Endothelial cell of umbilical vein (primary cell): ENCODE measurements at regions not wholly inside any gene's neighbourhood (a gene's known extent, or its start where the extent isn't known, plus 50 kb on each side); places are given as distances from the start of the nearest gene placed in this dataset.

Experiments
- BruUV-seq: library from RNA; stranded (reverse); fragments of 400-500 nt; replicated peaks from 2 replicates; lab custom pipeline; 2021; lab: Mats Ljungman, UMichigan
- CTCF ChIA-PET: fragments of 300-600, 350-600 bp; sonication (Branson Sonifier 250); formaldehyde crosslinking; loops from one replicate; lab custom pipeline; 2021; ENCODE audit warnings: antibody characterized with exemption, inconsistent platforms; lab: Charles Lee
- POLR2A ChIA-PET: fragments of 300-600, 350-600 bp; sonication (Branson Sonifier 250); formaldehyde crosslinking; loops from one replicate; lab custom pipeline; 2021; ENCODE audit warnings: antibody characterized with exemption, inconsistent platforms; lab: Charles Lee
- DNase-seq: peaks from one replicate; pipeline ENCODE4 v3.0.0-alpha.2; 2011; ENCODE audit warnings: low read depth, low spot score
- FAIRE-seq: peaks from 2 replicates; lab custom pipeline; 2011; peaks lifted over from hg19 to GRCh38; lab: Jason Lieb, UNC
- H2AFZ ChIP-seq: 2 replicates; pipeline ENCODE4 v1.6.0; 2012; ENCODE audit warnings: low read depth, low read length, control low read depth, inconsistent platforms
- H3K27ac ChIP-seq: 2 replicates; pipeline ENCODE4 v1.5.1; 2011; ENCODE audit warnings: low read depth, mild to moderate bottlenecking, control low read depth, low read length, moderate library complexity; ENCODE audit not compliant: insufficient read depth
- H3K27me3 ChIP-seq, 2 experiments: 2 replicates each; pipeline versions ENCODE4 v1.6.0 to v1.6.1; 2011; ENCODE audit warnings: low read length in 2 of 2, mixed read lengths in 1 of 2; ENCODE audit not compliant: control insufficient read depth in 2 of 2, insufficient read depth in 2 of 2
- H3K36me3 ChIP-seq, 2 experiments: 2 replicates in 1 of 2; 3 replicates in 1 of 2; pipeline ENCODE4 v1.5.1; 2011; ENCODE audit warnings: low read length in 2 of 2, mild to moderate bottlenecking in 1 of 2, moderate library complexity in 1 of 2; ENCODE audit not compliant: control insufficient read depth in 2 of 2, insufficient read depth in 2 of 2; ENCODE audit errors: extremely low read depth in 1 of 2
- H3K4me1 ChIP-seq: 3 replicates; pipeline ENCODE4 v1.5.1; 2011; ENCODE audit warnings: mild to moderate bottlenecking, low read length; ENCODE audit not compliant: control insufficient read depth, insufficient read depth; ENCODE audit errors: extremely low read depth
- H3K4me2 ChIP-seq: 2 replicates; pipeline ENCODE4 v1.6.1; 2011; ENCODE audit warnings: low read length, control low read depth, mixed read lengths; ENCODE audit not compliant: insufficient read depth
- H3K4me3 ChIP-seq, 3 experiments: fragments of 200-600 bp in 1 of 3; sonication (generic), shearing (Covaris generic) in 1 of 3; replicated peaks in 1 of 3; 2 replicates each; pipeline ENCODE4 v1.5.1; 2011 to 2016; ENCODE audit warnings: control low read depth in 3 of 3, low read length in 3 of 3, mild to moderate bottlenecking in 2 of 3, inconsistent platforms in 1 of 3, low read depth in 1 of 3, moderate library complexity in 1 of 3; ENCODE audit not compliant: insufficient read depth in 1 of 3
- H3K79me2 ChIP-seq: 2 replicates; pipeline ENCODE4 v1.6.0; 2012; ENCODE audit warnings: low read length, inconsistent platforms; ENCODE audit not compliant: control insufficient read depth, insufficient read depth
- H3K9ac ChIP-seq: replicated peaks from 2 replicates; pipeline ENCODE3; 2011; ENCODE audit warnings: low read length, control low read depth; ENCODE audit not compliant: insufficient read depth; ENCODE audit errors: extremely low read depth
- H3K9me1 ChIP-seq: replicated peaks from 3 replicates; pipeline ENCODE4 v1.6.0; 2011; ENCODE audit warnings: mild to moderate bottlenecking, low read length; ENCODE audit not compliant: control insufficient read depth, insufficient read depth; ENCODE audit errors: extremely low read depth
- H3K9me3 ChIP-seq: replicated peaks from 2 replicates; pipeline ENCODE4 v1.5.1; 2012; ENCODE audit warnings: low read length, inconsistent platforms; ENCODE audit not compliant: control insufficient read depth, insufficient read depth
- H4K20me1 ChIP-seq: replicated peaks from 2 replicates; pipeline ENCODE3; 2011; ENCODE audit warnings: mild to moderate bottlenecking, low read length; ENCODE audit not compliant: control insufficient read depth, insufficient read depth; ENCODE audit errors: extremely low read depth
- CTCF ChIP-seq, 2 donors: IDR thresholded peaks; 1 replicate in 1 of 2; 2 replicates in 1 of 2; pipeline ENCODE4 v1.5.1; 2011; ENCODE audit warnings: low read length in 2 of 2, mild to moderate bottlenecking in 2 of 2, moderate library complexity in 2 of 2, control low read depth in 1 of 2, inconsistent platforms in 1 of 2, low read depth in 1 of 2; ENCODE audit not compliant: insufficient read depth in 1 of 2; ENCODE audit errors: extremely low read depth in 1 of 2
- EZH2 ChIP-seq: IDR thresholded peaks from 2 replicates; pipeline ENCODE4 v1.6.1; 2012; ENCODE audit warnings: borderline replicate concordance, low read depth, mild to moderate bottlenecking, moderate library complexity, low read length, inconsistent platforms; ENCODE audit not compliant: severe bottlenecking
- FOS ChIP-seq: IDR thresholded peaks from 2 replicates; pipeline ENCODE4 v1.6.1; 2011; ENCODE audit warnings: mild to moderate bottlenecking, low read length, moderate library complexity, borderline replicate concordance; ENCODE audit not compliant: insufficient read depth
- GATA2 ChIP-seq: IDR thresholded peaks from 2 replicates; pipeline ENCODE4 v1.7.0; 2011; ENCODE audit warnings: low read depth, mild to moderate bottlenecking, moderate library complexity, mixed read lengths, low read length; ENCODE audit not compliant: insufficient read length, insufficient read depth
- JUN ChIP-seq: IDR thresholded peaks from 2 replicates; pipeline ENCODE4 v1.6.1; 2011; ENCODE audit warnings: borderline replicate concordance, low read depth; ENCODE audit not compliant: insufficient read length, insufficient read depth
- MAX ChIP-seq: IDR thresholded peaks from 2 replicates; pipeline ENCODE4 v1.6.1; 2011; ENCODE audit not compliant: insufficient read depth, insufficient read length
- MYC ChIP-seq: IDR thresholded peaks from one replicate; pipeline ENCODE4 v1.6.1; 2011; ENCODE audit warnings: mild to moderate bottlenecking, low read depth, low read length
- POLR2A ChIP-seq: IDR thresholded peaks from 2 replicates; pipeline ENCODE4 v1.6.1; 2012; ENCODE audit warnings: low read depth, mild to moderate bottlenecking, control low read depth, low read length
- POLR2AphosphoS5 ChIP-seq: IDR thresholded peaks from 2 replicates; pipeline ENCODE4 v1.6.1; 2012; ENCODE audit warnings: low read depth, mild to moderate bottlenecking, control low read depth, low read length, moderate library complexity; ENCODE audit not compliant: insufficient read depth
- dilution Hi-C: fragments of 300-500 bp; cut with MboI; formaldehyde crosslinking; loops from one replicate; pipeline ENCODE4 v1.15.0; 2019; ENCODE audit warnings: low sequenced_read_pairs; ENCODE audit not compliant: extremely low pct_ligation_motif_present
- intact Hi-C: fragments of 100-400 bp; cut with micrococcal nuclease; formaldehyde crosslinking; loops from one replicate; pipeline ENCODE4 v1.10.0; 2022

- H3K9ac ChIP-seq: no peak overlapping the region
- DNase-seq (no peak), FAIRE-seq (no peak)
- H2AFZ ChIP-seq: no peak overlapping the region
- no peak overlapping the region for H3K4me2 ChIP-seq
- TF ChIP-seq FOS (no peak), POLR2AphosphoS5 (no peak)
- H3K36me3 ChIP-seq: no peaks in the 10 kb centered on the region
- intact Hi-C loops (no loop called here), dilution Hi-C loops (no loop called here)
- peaks cover 0 to 3% of the 10 kb centered on the region in 2 experiments for H3K27me3 ChIP-seq
- no TSS peak for BruUV-seq
- H3K9me1 ChIP-seq: no peaks in the 10 kb centered on the region
- CTCF ChIA-PET: interaction anchor here (1.4 kb wide), 1 partner anchor 204 kb away, joined by 4 read pairs; no protein-coding TSS in a partner anchor
- H3K4me1 ChIP-seq: peaks cover 4% of the 10 kb centered on the region
- POLR2A ChIA-PET: no interaction called here
- H3K79me2 ChIP-seq: no peaks in the 10 kb centered on the region
- H3K4me3 ChIP-seq: no peak overlapping the region
- H3K27ac ChIP-seq: no peak overlapping the region
- no peaks in the 10 kb centered on the region for H4K20me1 ChIP-seq
- no peaks in the 10 kb centered on the region for H3K9me3 ChIP-seq
Observed at GRCh38 chr15:70262591-70263274, 165.0 kb upstream of the TLE3 start.

- BruUV-seq: no TSS peak
- no peak for TF ChIP-seq FOS
- no peak for TF ChIP-seq MYC
- TF ChIP-seq GATA2: no peak
- no peak for TF ChIP-seq POLR2AphosphoS5
- no peak for TF ChIP-seq EZH2
- TF ChIP-seq MAX: no peak
- no peak for TF ChIP-seq JUN
- TF ChIP-seq POLR2A: no peak
- TF ChIP-seq CTCF (IDR thresholded peaks at IDR 0.05; ENCODE audit: extremely low read depth in 1 of 2, insufficient read depth in 1 of 2, low read depth in 1 of 2, low read length in 2 of 2): no peak
- Histone ChIP-seq H3K4me3 (no peak overlapping the region), H3K27me3 (peaks cover 0 to 3% of the 10 kb centered on the region in 2 experiments), H3K36me3 (no peaks in the 10 kb centered on the region), H3K4me1 (peaks cover 4% of the 10 kb centered on the region), H3K9ac (no peak overlapping the region), H3K4me2 (no peak overlapping the region), H3K9me1 (no peaks in the 10 kb centered on the region), H4K20me1 (no peaks in the 10 kb centered on the region), H3K27ac (no peak overlapping the region), H2AFZ (no peak overlapping the region), H3K9me3 (no peaks in the 10 kb centered on the region), H3K79me2 (no peaks in the 10 kb centered on the region)
- DNase-seq (no peak), FAIRE-seq (no peak)
- dilution Hi-C loops (no loop called here), intact Hi-C loops (no loop called here)
- ChIA-PET CTCF (interaction anchor here (1.4 kb wide), 1 partner anchor 205 kb away, joined by 4 read pairs; no protein-coding TSS in a partner anchor), POLR2A (no interaction called here)
Observed at GRCh38 chr15:70262171-70262570, 164.5 kb upstream of the TLE3 start.
